ENCODE measurements at regions not wholly inside any gene's neighbourhood (a gene's known extent, or its start where the extent isn't known, plus 50 kb on each side); places are given as distances from the start of the nearest gene placed in this dataset.

GRCh38 chr16:85535352-85536072 is 77.6 kb upstream of the GSE1 start (continued):
- peak; percentile 69; the same call in 1 of the 2 replicates for TF ChIP-seq TFDP1 (CRISPR knock-in tag; IDR thresholded peaks at IDR 0.05; ENCODE audit: borderline replicate concordance)
- TF ChIP-seq MIER2 (CRISPR knock-in tag; IDR thresholded peaks at IDR 0.05), result peak; percentile 78; the same call in 1 of the 2 replicates
- TF ChIP-seq STAT6 (CRISPR knock-in tag; IDR thresholded peaks at IDR 0.05; ENCODE audit: borderline replicate concordance), result peak; percentile 99
- TF ChIP-seq ZNF770 (CRISPR knock-in tag; IDR thresholded peaks at IDR 0.05), result peak; percentile 86; the same call in 1 of the 2 replicates
- TF ChIP-seq ZNF12 (CRISPR knock-in tag; IDR thresholded peaks at IDR 0.05), result no peak; the same call in 1 of the 2 replicates
- TF ChIP-seq ESRRA (CRISPR knock-in tag; IDR thresholded peaks at IDR 0.05; ENCODE audit: low read depth), result peak; percentile 71; the same call in 1 of the 2 replicates
- TF ChIP-seq SIX1 (CRISPR knock-in tag; IDR thresholded peaks at IDR 0.05; ENCODE audit: borderline replicate concordance), result peak; percentile 81
- TF ChIP-seq ZNF512 (CRISPR knock-in tag; IDR thresholded peaks at IDR 0.05), result no peak
- TF ChIP-seq ZNF790 (CRISPR knock-in tag; IDR thresholded peaks at IDR 0.05; ENCODE audit: borderline replicate concordance), result peak; percentile 71; the same call in 1 of the 2 replicates
- no peak for TF ChIP-seq NPAS2 (CRISPR knock-in tag; IDR thresholded peaks at IDR 0.05; ENCODE audit: borderline replicate concordance)
- TF ChIP-seq MAFF (IDR thresholded peaks at IDR 0.05; ENCODE audit: low read depth, low read length), result no peak
- 0 out of 2 replicates have a peak, but pooled peaks have one; percentile 59 for TF ChIP-seq ZNF850 (CRISPR knock-in tag; conservative IDR thresholded peaks at IDR 0.05)
- no peak for TF ChIP-seq ZNF17 (CRISPR knock-in tag; IDR thresholded peaks at IDR 0.05)
- peak; percentile 86 for TF ChIP-seq ZBTB34 (CRISPR knock-in tag; IDR thresholded peaks at IDR 0.05)
- 0 out of 2 replicates have a peak, but pooled peaks have one; percentile 41 for TF ChIP-seq ZNF256 (CRISPR knock-in tag; conservative IDR thresholded peaks at IDR 0.05)
- TF ChIP-seq SKI (IDR thresholded peaks at IDR 0.05; ENCODE audit: partially characterized antibody), result peak; percentile 84
- no peak for TF ChIP-seq ZNF282 (IDR thresholded peaks at IDR 0.05; ENCODE audit: partially characterized antibody)
- peak; percentile 88 for TF ChIP-seq ASH2L (IDR thresholded peaks at IDR 0.05; ENCODE audit: insufficient read length, low read depth, low read length)
